ENCODE measurements at regions not wholly inside any gene's neighbourhood (a gene's known extent, or its start where the extent isn't known, plus 50 kb on each side); places are given as distances from the start of the nearest gene placed in this dataset.

GRCh38 chr2:126042089-126042488 lies 613.9 kb upstream of the GYPC start:
- intact Hi-C loops (cut with micrococcal nuclease) = no loop called here
- POLR2A ChIA-PET (ENCODE audit: unreplicated experiment) = no interaction called here
- no TSS peak for BruUV-seq (replicated peaks)

GRCh38 chr2:126048719-126049118 lies 607.2 kb upstream of the GYPC start:
- no peaks in the 10 kb centered on the region for H4K20me1 ChIP-seq (ENCODE audit: low read length)
- H3K4me2 ChIP-seq (ENCODE audit: low read length) = no peak overlapping the region
- no peaks in the 10 kb centered on the region for H3K27me3 ChIP-seq (ENCODE audit: low read length)
- H3K9me2 ChIP-seq (replicated peaks; ENCODE audit: low read length) = no peaks in the 10 kb centered on the region
- no peaks in the 10 kb centered on the region for H3K79me2 ChIP-seq (ENCODE audit: low read length)
- no peak overlapping the region for H3K27ac ChIP-seq (ENCODE audit: low read length)
- intact Hi-C loops (cut with micrococcal nuclease) = no loop called here
- no peak overlapping the region for H2AFZ ChIP-seq (ENCODE audit: low read length)
- ATAC-seq = no peak
- no peaks in the 10 kb centered on the region for H3K4me1 ChIP-seq (ENCODE audit: insufficient read depth, low read length)
- ChIA-PET CTCF (no interaction called here), POLR2A (ENCODE audit: unreplicated experiment) (no interaction called here)
- no peaks in the 10 kb centered on the region for H3K36me3 ChIP-seq (ENCODE audit: low read depth, low read length)
- DNase-seq = no peak
- TF ChIP-seq EZH2 (IDR thresholded peaks at IDR 0.05; ENCODE audit: low read length, unreplicated experiment) (no peak), EZH2phosphoT487 (IDR thresholded peaks at IDR 0.05; ENCODE audit: borderline replicate concordance, low read length) (no peak), CTCF (conservative IDR thresholded peaks at IDR 0.05; ENCODE audit: low read depth, low read length) (no peak)
- no TSS peak for BruUV-seq (replicated peaks)
- 0 out of 2 replicates have a peak, but pooled peaks cover 6% of the 10 kb centered on the region for H3K9me3 ChIP-seq (ENCODE audit: low read length)
- H3K9ac ChIP-seq (ENCODE audit: low read length) = no peak overlapping the region
- H3F3A ChIP-seq (ENCODE audit: low read length, unreplicated experiment) = no peaks in the 10 kb centered on the region
- H3K4me3 ChIP-seq (ENCODE audit: low read length) = no peak overlapping the region

More at GRCh38 chr2:126042089-126042488, 613.9 kb upstream of the GYPC start:
- Histone ChIP-seq H3K9me2 (replicated peaks; ENCODE audit: low read length) (no peaks in the 10 kb centered on the region), H4K20me1 (ENCODE audit: low read length) (no peaks in the 10 kb centered on the region), H3K27me3 (ENCODE audit: low read length) (no peaks in the 10 kb centered on the region), H3K36me3 (ENCODE audit: low read depth, low read length) (no peaks in the 10 kb centered on the region), H2AFZ (ENCODE audit: low read length) (no peak overlapping the region), H3K4me1 (ENCODE audit: insufficient read depth, low read length) (no peaks in the 10 kb centered on the region), H3K9ac (ENCODE audit: low read length) (no peak overlapping the region), H3F3A (ENCODE audit: low read length, unreplicated experiment) (no peaks in the 10 kb centered on the region), H3K4me3 (ENCODE audit: low read length) (no peak overlapping the region), H3K4me2 (ENCODE audit: low read length) (no peak overlapping the region), H3K79me2 (ENCODE audit: low read length) (no peaks in the 10 kb centered on the region), H3K9me3 (ENCODE audit: low read length) (0 out of 2 replicates have a peak, but pooled peaks cover 4% of the 10 kb centered on the region), H3K27ac (ENCODE audit: low read length) (no peak overlapping the region)
- TF ChIP-seq EZH2phosphoT487 (IDR thresholded peaks at IDR 0.05; ENCODE audit: borderline replicate concordance, low read length) (no peak), CTCF (conservative IDR thresholded peaks at IDR 0.05; ENCODE audit: low read depth, low read length) (no peak), EZH2 (IDR thresholded peaks at IDR 0.05; ENCODE audit: low read length, unreplicated experiment) (no peak)
- CTCF ChIA-PET = no interaction called here
- DNase-seq = no peak
- no peak for ATAC-seq

GRCh38 chr2:126049461-126049860 lies 606.5 kb upstream of the GYPC start:
- Histone ChIP-seq H3K79me2 (ENCODE audit: low read length) (no peaks in the 10 kb centered on the region), H3K9me3 (ENCODE audit: low read length) (0 out of 2 replicates have a peak, but pooled peaks cover 6% of the 10 kb centered on the region), H3K4me1 (ENCODE audit: insufficient read depth, low read length) (no peaks in the 10 kb centered on the region), H3K27ac (ENCODE audit: low read length) (no peak overlapping the region), H3K9ac (ENCODE audit: low read length) (no peak overlapping the region), H3K4me3 (ENCODE audit: low read length) (no peak overlapping the region), H3K4me2 (ENCODE audit: low read length) (no peak overlapping the region), H3K36me3 (ENCODE audit: low read depth, low read length) (no peaks in the 10 kb centered on the region), H3F3A (ENCODE audit: low read length, unreplicated experiment) (no peaks in the 10 kb centered on the region), H4K20me1 (ENCODE audit: low read length) (no peaks in the 10 kb centered on the region), H2AFZ (ENCODE audit: low read length) (no peak overlapping the region), H3K27me3 (ENCODE audit: low read length) (no peaks in the 10 kb centered on the region), H3K9me2 (replicated peaks; ENCODE audit: low read length) (no peaks in the 10 kb centered on the region)
- ChIA-PET POLR2A (ENCODE audit: unreplicated experiment) (no interaction called here), CTCF (no interaction called here)
- intact Hi-C loops (cut with micrococcal nuclease) = no loop called here
- no TSS peak for BruUV-seq (replicated peaks)
- TF ChIP-seq EZH2phosphoT487 (IDR thresholded peaks at IDR 0.05; ENCODE audit: borderline replicate concordance, low read length) (no peak), EZH2 (IDR thresholded peaks at IDR 0.05; ENCODE audit: low read length, unreplicated experiment) (no peak), CTCF (conservative IDR thresholded peaks at IDR 0.05; ENCODE audit: low read depth, low read length) (no peak)
- ATAC-seq (no peak), DNase-seq (no peak)
